Right cardiac atrium (tissue), 5 donors: ENCODE measurements at regions not wholly inside any gene's neighbourhood (a gene's known extent, or its start where the extent isn't known, plus 50 kb on each side); places are given as distances from the start of the nearest gene placed in this dataset.
"Not testable (repeated sequence)": the region's sequence is repeated elsewhere in the genome, so short reads cannot be mapped to it uniquely, and the experiment has no call there.

Experiments
- ATAC-seq, 2 donors: fragments of 200-7000 bp; cut with Tn5 transposase; one replicate each; pipeline versions ENCODE4 v1.8.0 to v1.9.1; 2020; ENCODE audit warnings: moderate library complexity in 2 of 2, mild to moderate bottlenecking in 1 of 2
- DNase-seq, 3 donors: peaks; one replicate each; pipeline ENCODE4 v3.0.0-alpha.2; 2020
- H3K27ac ChIP-seq: one replicate; pipeline ENCODE4 v1.5.1; 2013; ENCODE audit warnings: mild to moderate bottlenecking, low read length, control low read depth, moderate library complexity
- H3K27me3 ChIP-seq: one replicate; pipeline ENCODE4 v1.6.1; 2013; ENCODE audit not compliant: control insufficient read depth, insufficient read depth
- H3K4me1 ChIP-seq: one replicate; pipeline ENCODE4 v1.6.1; 2013; ENCODE audit warnings: low read length; ENCODE audit not compliant: control insufficient read depth, insufficient read depth
- H3K4me3 ChIP-seq: one replicate; pipeline ENCODE4 v1.5.1; 2013; ENCODE audit warnings: low read length, control low read depth
- H3K9me3 ChIP-seq: one replicate; pipeline ENCODE4 v1.6.1; 2013; ENCODE audit warnings: low read length; ENCODE audit not compliant: control insufficient read depth
- WGBS: extraction: QIAGEN DNeasy Blood & Tissue Kit; methylation state at CpG from one replicate; pipeline ENCODE4 v1.1.7; 2013; 5-methylcytosine and 5-hydroxymethylcytosine counted together
- intact Hi-C, 4 donors: fragments of 100-400 bp; cut with DNase I; formaldehyde crosslinking; loops; one replicate each; pipeline versions ENCODE4 v1.11.0 to v1.14.0; 2022 to 2023
- donor health status: healthy with polysubstance abuse.
- donor health status: DM: no; HTN: yes; CAD: no.
- donor health status: DM: no; HTN: no; CAD: no.
- donor health status: DM: no; HTN: yes; CAD: no; lungs with severe emphysema.
- donor health status: DM: yes; HTN: yes; CAD: no.

DNA sequence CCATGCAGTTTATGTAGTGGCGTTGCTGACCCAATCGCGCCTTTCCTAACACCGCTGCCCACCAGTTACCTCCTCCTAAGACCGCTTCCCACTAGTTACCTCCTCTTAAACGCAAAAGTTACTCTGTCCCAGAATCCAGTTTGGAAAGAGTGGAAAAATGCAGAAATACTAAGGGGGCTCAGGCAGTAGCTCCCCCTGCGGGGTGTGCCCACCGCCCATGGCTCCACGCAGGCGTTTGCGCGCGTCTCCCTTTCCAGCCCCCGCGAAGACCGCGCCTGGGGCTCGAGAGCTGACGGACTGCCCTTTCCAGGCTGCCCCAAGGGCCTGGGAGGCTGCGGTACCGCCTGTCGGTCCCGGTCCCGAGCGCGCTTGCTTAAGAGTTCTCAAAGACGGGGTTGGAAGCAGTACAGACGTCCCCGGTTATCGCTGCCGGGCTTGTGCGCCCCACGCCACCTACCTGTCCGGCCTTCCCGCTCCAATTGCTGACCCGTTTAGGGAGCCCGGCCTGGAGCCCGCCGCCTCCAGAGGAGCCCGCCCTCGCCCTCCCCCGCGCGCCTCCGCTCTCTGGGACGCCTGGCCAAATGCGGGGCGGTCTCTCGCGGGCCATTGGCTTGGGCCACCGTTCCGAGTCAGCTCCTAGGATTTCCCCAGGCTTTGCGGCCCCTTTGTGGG lies 414.1 kb upstream of the ESRRG start:
- 22% methylated on average over 53 of the region's 53 CpGs for WGBS
- Histone ChIP-seq H3K27ac (no peak overlapping the region), H3K9me3 (no peaks in the 10 kb centered on the region), H3K27me3 (no peaks in the 10 kb centered on the region), H3K4me1 (no peaks in the 10 kb centered on the region), H3K4me3 (no peak overlapping the region)
- intact Hi-C loops, result no loop called here
- DNase-seq (peak in 2 of 3 donors; percentile 34 to 55), ATAC-seq (peak in 1 of 2 donors; percentile 7)

DNA sequence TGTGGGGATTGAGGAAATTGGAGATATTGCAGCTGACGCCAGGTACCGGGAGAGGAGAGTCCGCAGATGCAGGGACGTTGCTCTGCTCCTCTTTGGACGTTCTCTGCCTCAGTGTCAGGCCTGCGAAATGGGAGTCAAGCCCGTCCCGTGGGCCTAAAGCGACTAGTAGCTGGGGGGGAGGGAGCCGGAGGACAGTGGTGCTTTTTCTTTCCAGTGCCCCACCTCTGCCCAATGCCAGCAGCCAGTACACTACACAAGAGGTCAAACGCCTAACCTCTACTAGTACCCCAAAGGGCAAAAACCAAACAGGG lies 413.6 kb upstream of the ESRRG start:
- Histone ChIP-seq H3K4me3 (no peak overlapping the region), H3K4me1 (no peaks in the 10 kb centered on the region), H3K27me3 (no peaks in the 10 kb centered on the region), H3K27ac (no peak overlapping the region), H3K9me3 (no peaks in the 10 kb centered on the region)
- DNase-seq (no peak), ATAC-seq (no peak)
- intact Hi-C loops, result no loop called here
- WGBS, result 62% methylated on average over 11 of the region's 11 CpGs

GRCh38 chr1:217135987-217136894 lies 413.0 kb upstream of the ESRRG start:
- no peaks in the 10 kb centered on the region for H3K4me1 ChIP-seq
- H3K27ac ChIP-seq, result no peak overlapping the region
- peak overlapping the region; percentile 58 for H3K4me3 ChIP-seq
- no peaks in the 10 kb centered on the region for H3K9me3 ChIP-seq
- 37% methylated on average over 36 of the region's 36 CpGs for WGBS
- DNase-seq, result no peak
- no peaks in the 10 kb centered on the region for H3K27me3 ChIP-seq
- intact Hi-C loops, result no loop called here
- no peak for ATAC-seq

GRCh38 chr1:217135569-217135915 lies 412.3 kb upstream of the ESRRG start:
- no peaks in the 10 kb centered on the region for H3K4me1 ChIP-seq
- H3K27me3 ChIP-seq, result no peaks in the 10 kb centered on the region
- H3K9me3 ChIP-seq, result no peaks in the 10 kb centered on the region
- intact Hi-C loops, result no loop called here
- ATAC-seq (no peak), DNase-seq (peak; percentile 18 to 62 (median 61))
- no peak overlapping the region for H3K27ac ChIP-seq
- under 1% methylated on average over 32 of the region's 32 CpGs for WGBS
- peak overlapping the region; percentile 58 for H3K4me3 ChIP-seq

DNA sequence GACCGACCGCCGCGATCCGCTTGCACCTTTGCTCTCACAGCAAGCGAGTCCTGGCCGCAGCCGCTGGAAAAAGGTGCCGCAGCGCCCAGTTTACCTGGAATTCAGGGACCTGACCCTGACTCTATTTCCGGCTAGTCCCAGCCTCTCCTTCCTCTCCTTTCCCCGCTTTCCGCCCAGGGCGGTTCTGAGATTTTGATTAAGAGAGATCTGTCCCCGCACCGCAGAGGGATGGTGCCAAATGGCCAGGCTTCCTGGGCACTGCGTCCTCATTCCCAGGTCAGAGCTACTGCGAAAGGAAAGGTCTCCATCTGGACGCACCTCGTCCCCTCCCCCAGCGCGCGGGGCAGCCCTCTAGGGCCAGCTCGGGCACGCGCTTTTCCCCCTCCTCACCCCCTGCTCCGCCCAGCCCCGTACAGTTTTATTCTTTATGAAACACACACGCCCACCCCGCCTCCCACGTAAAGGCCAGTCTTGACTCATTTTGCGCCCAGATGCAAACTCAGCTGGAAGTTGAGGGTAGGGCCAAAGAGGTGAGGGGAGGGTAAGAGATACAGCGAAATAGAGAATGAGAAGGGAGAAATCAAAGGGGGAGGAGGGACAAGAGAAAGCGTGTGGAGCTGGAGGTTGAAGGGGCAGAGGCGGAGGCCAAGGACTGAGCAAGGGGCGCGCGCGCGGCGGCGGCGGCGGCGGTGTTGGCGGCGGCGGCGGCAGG lies 411.8 kb upstream of the ESRRG start:
- H3K4me3 ChIP-seq, result peak overlapping the region; percentile 58
- WGBS, result under 1% methylated on average over 49 of the region's 49 CpGs
- intact Hi-C loops, result no loop called here
- no peaks in the 10 kb centered on the region for H3K9me3 ChIP-seq
- no peaks in the 10 kb centered on the region for H3K4me1 ChIP-seq
- peak overlapping the region; percentile 40 for H3K27ac ChIP-seq
- DNase-seq, result peak in 2 of 3 donors; percentile 40 to 51
- ATAC-seq, result peak; percentile 24 to 56
- H3K27me3 ChIP-seq, result no peaks in the 10 kb centered on the region

DNA sequence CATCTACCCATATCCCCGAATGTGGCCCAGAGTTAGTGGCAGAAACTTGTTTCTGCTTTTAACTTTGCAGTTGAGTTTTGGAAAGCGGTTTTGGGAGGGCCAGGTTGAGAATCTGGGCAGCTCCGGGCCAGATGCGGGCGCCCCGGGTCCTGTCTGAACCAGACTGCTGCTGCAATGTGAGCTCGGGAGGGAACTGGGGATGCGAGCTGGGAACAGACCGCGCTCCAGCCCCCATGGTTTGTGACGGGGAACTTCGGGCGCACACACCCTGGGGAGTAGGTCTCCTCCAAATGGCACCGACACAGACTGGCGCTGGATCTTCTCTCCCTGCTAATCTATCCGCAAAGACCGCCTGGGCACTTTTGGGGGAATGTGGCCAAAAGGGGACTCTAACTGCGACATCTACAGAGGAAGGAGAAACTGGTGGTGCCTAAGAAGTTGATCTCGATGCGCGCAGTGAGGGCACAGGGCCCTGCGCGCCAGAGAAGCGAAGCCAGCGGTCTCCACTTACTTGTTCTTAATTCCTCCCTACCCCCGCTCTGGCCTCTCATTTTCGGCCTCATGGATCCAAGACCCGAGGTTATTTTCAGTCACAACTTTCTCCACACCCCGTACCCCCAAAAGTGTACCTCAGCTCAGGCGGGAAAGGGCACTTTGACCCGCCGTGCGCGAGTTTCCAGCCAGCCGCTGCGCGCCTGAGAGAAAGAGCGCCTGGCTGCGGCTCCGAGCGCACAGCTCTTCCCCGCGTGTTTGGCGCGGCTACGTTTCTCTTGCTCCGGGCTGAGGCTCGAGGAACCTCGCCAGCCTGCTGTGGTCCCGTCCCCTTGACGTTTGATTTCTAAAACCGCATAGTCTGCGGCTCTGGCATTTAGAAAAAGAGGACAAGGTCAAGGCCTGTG lies 411.0 kb upstream of the ESRRG start:
- H3K9me3 ChIP-seq, result no peaks in the 10 kb centered on the region
- peak overlapping the region; percentile 58 for H3K4me3 ChIP-seq
- no peaks in the 10 kb centered on the region for H3K4me1 ChIP-seq
- no peaks in the 10 kb centered on the region for H3K27me3 ChIP-seq
- intact Hi-C loops, result no loop called here
- H3K27ac ChIP-seq, result peak overlapping the region; percentile 40
- DNase-seq (peak in 2 of 3 donors; percentile 45 to 46), ATAC-seq (peak; percentile 10 to 14)
- 18% methylated on average over 53 of the region's 53 CpGs for WGBS

DNA sequence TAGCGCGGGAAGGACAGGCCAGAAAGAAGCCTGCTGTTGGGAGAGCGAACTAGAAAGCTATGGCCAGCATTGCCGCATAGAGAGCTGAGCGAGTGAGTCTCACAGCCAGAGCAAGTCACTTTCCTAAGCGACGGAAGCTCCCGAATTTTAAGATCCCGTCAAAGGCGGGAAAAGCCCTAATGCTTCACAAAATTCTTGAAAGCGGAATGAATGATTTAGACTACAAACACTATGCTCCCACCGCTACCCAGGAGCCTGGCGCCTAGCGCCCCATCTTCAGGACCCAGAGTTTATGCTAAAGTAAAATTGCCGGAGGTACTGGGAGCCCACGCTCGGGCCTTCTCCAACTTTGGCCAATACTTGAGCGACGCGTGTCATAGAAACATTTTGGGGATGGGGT lies 409.9 kb upstream of the ESRRG start:
- WGBS, result 84% methylated on average over 20 of the region's 20 CpGs
- ATAC-seq, result no peak
- Histone ChIP-seq H3K4me3 (no peak overlapping the region), H3K27me3 (no peaks in the 10 kb centered on the region), H3K27ac (no peak overlapping the region), H3K9me3 (no peaks in the 10 kb centered on the region), H3K4me1 (no peaks in the 10 kb centered on the region)
- no peak for DNase-seq
- intact Hi-C loops, result no loop called here

DNA sequence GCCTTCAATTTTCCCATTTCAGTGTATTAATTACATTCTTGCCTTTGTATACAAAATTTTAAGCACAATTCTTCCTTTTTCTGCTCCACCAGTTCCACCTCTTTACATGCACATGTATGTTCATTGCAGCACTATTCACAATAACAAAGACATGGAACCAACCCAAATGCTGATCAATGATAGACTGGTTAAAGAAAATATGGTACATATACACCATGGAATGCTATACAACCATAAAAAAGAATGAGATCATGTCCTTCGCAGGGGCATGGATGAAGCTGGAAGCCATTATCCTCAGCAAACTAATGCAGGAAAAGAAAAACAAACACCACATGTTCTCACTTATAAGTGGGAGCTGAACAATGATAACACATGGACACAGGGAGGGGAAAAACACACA lies 400.1 kb upstream of the ESRRG start:
- DNase-seq, H3K27ac ChIP-seq, H3K27me3 ChIP-seq, H3K4me1 ChIP-seq, H3K9me3 ChIP-seq, intact Hi-C loops, H3K4me3 ChIP-seq, ATAC-seq: not testable (repeated sequence)
- 84% methylated on average over 1 of the region's 1 CpG for WGBS

- no peak overlapping the region for H3K27ac ChIP-seq
- H3K4me3 ChIP-seq, result no peak overlapping the region
- no peaks in the 10 kb centered on the region for H3K9me3 ChIP-seq
- H3K27me3 ChIP-seq, result no peaks in the 10 kb centered on the region
- intact Hi-C loops, result no loop called here
- ATAC-seq (no peak), DNase-seq (no peak)
- no peaks in the 10 kb centered on the region for H3K4me1 ChIP-seq
Observed at GRCh38 chr1:217117973-217118465, 394.8 kb upstream of the ESRRG start.
